ENCODE measurements at regions not wholly inside any gene's neighbourhood (a gene's known extent, or its start where the extent isn't known, plus 50 kb on each side); places are given as distances from the start of the nearest gene placed in this dataset.
A peak's percentile ranks its signal among the peaks of the same experiment; 100 is the strongest.

- no peak for TF ChIP-seq CEBPZ (IDR thresholded peaks at IDR 0.05; ENCODE audit: low read depth, low read length)
- TF ChIP-seq SIN3A (IDR thresholded peaks at IDR 0.05; ENCODE audit: low read depth, low read length), result no peak
- TF ChIP-seq EED (IDR thresholded peaks at IDR 0.05; ENCODE audit: low read depth), result peak; percentile 63
- no peak for TF ChIP-seq ZNF384 (IDR thresholded peaks at IDR 0.05; ENCODE audit: borderline replicate concordance, low read depth, low read length)
- TF ChIP-seq TCF3 (IDR thresholded peaks at IDR 0.05; ENCODE audit: borderline replicate concordance, insufficient read depth, low read depth, low read length), result no peak
- peak; percentile 57 to 73; a peak in 3 of 4 replicates for TF ChIP-seq IKZF2 (IDR thresholded peaks at IDR 0.05)
- TF ChIP-seq ZSCAN29 (IDR thresholded peaks at IDR 0.05), result no peak
- TF ChIP-seq, protein P1, sequence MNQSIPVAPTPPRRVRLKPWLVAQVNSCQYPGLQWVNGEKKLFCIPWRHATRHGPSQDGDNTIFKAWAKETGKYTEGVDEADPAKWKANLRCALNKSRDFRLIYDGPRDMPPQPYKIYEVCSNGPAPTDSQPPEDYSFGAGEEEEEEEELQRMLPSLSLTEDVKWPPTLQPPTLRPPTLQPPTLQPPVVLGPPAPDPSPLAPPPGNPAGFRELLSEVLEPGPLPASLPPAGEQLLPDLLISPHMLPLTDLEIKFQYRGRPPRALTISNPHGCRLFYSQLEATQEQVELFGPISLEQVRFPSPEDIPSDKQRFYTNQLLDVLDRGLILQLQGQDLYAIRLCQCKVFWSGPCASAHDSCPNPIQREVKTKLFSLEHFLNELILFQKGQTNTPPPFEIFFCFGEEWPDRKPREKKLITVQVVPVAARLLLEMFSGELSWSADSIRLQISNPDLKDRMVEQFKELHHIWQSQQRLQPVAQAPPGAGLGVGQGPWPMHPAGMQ (IDR thresholded peaks at IDR 0.05; ENCODE audit: borderline replicate concordance), result no peak
- TF ChIP-seq, protein P2, sequence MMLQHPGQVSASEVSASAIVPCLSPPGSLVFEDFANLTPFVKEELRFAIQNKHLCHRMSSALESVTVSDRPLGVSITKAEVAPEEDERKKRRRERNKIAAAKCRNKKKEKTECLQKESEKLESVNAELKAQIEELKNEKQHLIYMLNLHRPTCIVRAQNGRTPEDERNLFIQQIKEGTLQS (IDR thresholded peaks at IDR 0.05; ENCODE audit: borderline replicate concordance, extremely low read depth, low read depth, low read length), result peak; percentile 23; the same call in 1 of the 2 replicates
- TF ChIP-seq HSF1 (IDR thresholded peaks at IDR 0.05; ENCODE audit: low read depth, low read length), result no peak
- TF ChIP-seq, protein P3, sequence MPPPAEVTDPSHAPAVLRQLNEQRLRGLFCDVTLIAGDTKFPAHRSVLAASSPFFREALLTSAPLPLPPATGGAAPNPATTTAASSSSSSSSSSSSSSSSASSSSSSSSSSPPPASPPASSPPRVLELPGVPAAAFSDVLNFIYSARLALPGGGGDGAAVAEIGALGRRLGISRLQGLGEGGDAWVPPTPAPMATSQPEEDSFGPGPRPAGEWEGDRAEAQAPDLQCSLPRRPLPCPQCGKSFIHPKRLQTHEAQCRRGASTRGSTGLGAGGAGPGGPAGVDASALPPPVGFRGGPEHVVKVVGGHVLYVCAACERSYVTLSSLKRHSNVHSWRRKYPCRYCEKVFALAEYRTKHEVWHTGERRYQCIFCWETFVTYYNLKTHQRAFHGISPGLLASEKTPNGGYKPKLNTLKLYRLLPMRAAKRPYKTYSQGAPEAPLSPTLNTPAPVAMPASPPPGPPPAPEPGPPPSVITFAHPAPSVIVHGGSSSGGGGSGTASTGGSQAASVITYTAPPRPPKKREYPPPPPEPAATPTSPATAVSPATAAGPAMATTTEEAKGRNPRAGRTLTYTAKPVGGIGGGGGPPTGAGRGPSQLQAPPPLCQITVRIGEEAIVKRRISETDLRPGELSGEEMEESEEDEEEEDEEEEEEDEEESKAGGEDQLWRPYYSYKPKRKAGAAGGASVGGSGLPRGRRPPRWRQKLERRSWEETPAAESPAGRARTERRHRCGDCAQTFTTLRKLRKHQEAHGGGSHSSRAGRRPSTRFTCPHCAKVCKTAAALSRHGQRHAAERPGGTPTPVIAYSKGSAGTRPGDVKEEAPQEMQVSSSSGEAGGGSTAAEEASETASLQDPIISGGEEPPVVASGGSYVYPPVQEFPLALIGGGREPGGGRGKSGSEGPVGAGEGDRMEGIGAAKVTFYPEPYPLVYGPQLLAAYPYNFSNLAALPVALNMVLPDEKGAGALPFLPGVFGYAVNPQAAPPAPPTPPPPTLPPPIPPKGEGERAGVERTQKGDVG (CRISPR knock-in tag; IDR thresholded peaks at IDR 0.05), result no peak
- TF ChIP-seq NR2C1 (IDR thresholded peaks at IDR 0.05), result no peak
- TF ChIP-seq MTA2 (IDR thresholded peaks at IDR 0.05; ENCODE audit: low read depth), result peak; percentile 27; the same call in 1 of the 2 replicates
- no peak for TF ChIP-seq RCOR1 (conservative IDR thresholded peaks at IDR 0.05; ENCODE audit: low read depth, low read length)
- no peak for TF ChIP-seq MYC (IDR thresholded peaks at IDR 0.05; ENCODE audit: insufficient read depth, insufficient read length, insufficient replicate concordance, low read length, severe bottlenecking)
- no peak for TF ChIP-seq FOXK2 (IDR thresholded peaks at IDR 0.05)
- TF ChIP-seq NBN (IDR thresholded peaks at IDR 0.05), result no peak
- TF ChIP-seq STAT3 (IDR thresholded peaks at IDR 0.05; ENCODE audit: low read depth, low read length), result no peak
- TF ChIP-seq SREBF1 (IDR thresholded peaks at IDR 0.05; ENCODE audit: low read length), result no peak
- TF ChIP-seq IRF3 (IDR thresholded peaks at IDR 0.05), result no peak
Observed at GRCh38 chr11:19660076-19660475, 52.6 kb upstream of the NAV2 start (continued).

All from GM12878 (cell line).